Fibroblast of lung (primary cell): ENCODE measurements at regions not wholly inside any gene's neighbourhood (a gene's known extent, or its start where the extent isn't known, plus 50 kb on each side); places are given as distances from the start of the nearest gene placed in this dataset.
A peak's percentile ranks its signal among the peaks of the same experiment; 100 is the strongest.

ENCODE experiments used
- DNase-seq, 2 donors: peaks; one replicate each; pipeline versions ENCODE4 v3.0.0 to v3.0.0-alpha.2; 2010; ENCODE audit warnings: low read depth in 2 of 2
- H2AFZ ChIP-seq: 2 replicates; pipeline ENCODE4 v1.5.1; 2012; ENCODE audit warnings: low read length, control low read depth, inconsistent platforms
- H3K27ac ChIP-seq: 2 replicates; pipeline ENCODE4 v1.5.1; 2011; ENCODE audit warnings: low read length, control low read depth; ENCODE audit not compliant: insufficient read depth
- H3K27me3 ChIP-seq: 2 replicates; pipeline ENCODE4 v1.5.1; 2011; ENCODE audit warnings: mild to moderate bottlenecking, low read length; ENCODE audit not compliant: control insufficient read depth, insufficient read depth
- H3K36me3 ChIP-seq: 2 replicates; pipeline ENCODE4 v1.5.1; 2011; ENCODE audit warnings: low read length; ENCODE audit not compliant: control insufficient read depth, insufficient read depth
- H3K4me1 ChIP-seq: 2 replicates; pipeline ENCODE4 v1.5.1; 2011; ENCODE audit warnings: low read length; ENCODE audit not compliant: control insufficient read depth, insufficient read depth; ENCODE audit errors: extremely low read depth
- H3K4me2 ChIP-seq: 2 replicates; pipeline ENCODE4 v1.5.1; 2011; ENCODE audit warnings: low read length, control low read depth; ENCODE audit not compliant: insufficient read depth; ENCODE audit errors: extremely low read depth
- H3K4me3 ChIP-seq, 4 experiments: fragments of 200-600 bp in 1 of 4; sonication (generic) in 1 of 4; replicated peaks in 1 of 4; 2 replicates each; pipeline ENCODE4 v1.5.1; 2011 to 2016; ENCODE audit warnings: low read length in 4 of 4, low read depth in 3 of 4, mild to moderate bottlenecking in 3 of 4, control low read depth in 2 of 4, inconsistent platforms in 1 of 4, mixed read lengths in 1 of 4; ENCODE audit not compliant: insufficient read depth in 1 of 4; ENCODE audit errors: control extremely low read depth in 1 of 4
- H3K79me2 ChIP-seq: 2 replicates; pipeline ENCODE4 v1.5.1; 2012; ENCODE audit warnings: mild to moderate bottlenecking, low read length, inconsistent platforms; ENCODE audit not compliant: control insufficient read depth, insufficient read depth
- H3K9ac ChIP-seq: 2 replicates; pipeline ENCODE4 v1.5.1; 2011; ENCODE audit warnings: mild to moderate bottlenecking, low read length, control low read depth; ENCODE audit not compliant: insufficient read depth
- H3K9me3 ChIP-seq: 2 replicates; pipeline ENCODE4 v1.5.1; 2012; ENCODE audit warnings: low read depth, low read length; ENCODE audit not compliant: control insufficient read depth, insufficient read depth
- H4K20me1 ChIP-seq: 2 replicates; pipeline ENCODE4 v1.5.1; 2011; ENCODE audit warnings: low read length; ENCODE audit not compliant: control insufficient read depth, insufficient read depth; ENCODE audit errors: extremely low read depth
- EZH2 ChIP-seq: IDR thresholded peaks from 2 replicates; pipeline ENCODE4 v1.5.1; 2012; ENCODE audit warnings: low read length, control low read depth, mild to moderate bottlenecking; ENCODE audit errors: missing control alignments
- TF ChIP-seq, protein P1 (sequence below), 2 donors: IDR thresholded peaks in 1 of 2; conservative IDR thresholded peaks in 1 of 2; 1 replicate in 1 of 2; 2 replicates in 1 of 2; pipeline ENCODE4 v1.5.1; 2011 to 2012; ENCODE audit warnings: low read length in 2 of 2, control low read depth in 1 of 2, inconsistent platforms in 1 of 2, low read depth in 1 of 2, mild to moderate bottlenecking in 1 of 2

DNA sequence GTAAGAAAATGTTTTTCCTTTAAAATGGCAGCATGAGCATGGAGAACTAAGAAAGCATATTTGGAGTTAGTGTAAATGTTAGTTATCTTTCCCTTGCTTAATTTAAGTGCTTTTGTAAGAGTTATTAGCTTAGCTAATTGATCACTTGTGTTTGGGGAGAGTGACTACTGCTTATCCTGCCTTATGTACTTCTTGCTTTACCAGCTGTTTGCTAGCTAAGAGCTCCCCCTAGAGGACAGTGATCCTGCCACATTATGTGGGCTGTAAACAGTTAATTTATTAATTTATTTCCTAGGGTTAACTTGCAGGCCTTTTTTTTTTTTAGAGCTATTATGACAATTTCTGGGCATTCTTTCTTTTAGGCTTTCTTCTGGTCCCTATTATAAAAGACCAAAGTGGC lies 435.8 kb downstream of the MAGEB5 start:
- no peak for TF ChIP-seq EZH2
- TF ChIP-seq, protein P1, sequence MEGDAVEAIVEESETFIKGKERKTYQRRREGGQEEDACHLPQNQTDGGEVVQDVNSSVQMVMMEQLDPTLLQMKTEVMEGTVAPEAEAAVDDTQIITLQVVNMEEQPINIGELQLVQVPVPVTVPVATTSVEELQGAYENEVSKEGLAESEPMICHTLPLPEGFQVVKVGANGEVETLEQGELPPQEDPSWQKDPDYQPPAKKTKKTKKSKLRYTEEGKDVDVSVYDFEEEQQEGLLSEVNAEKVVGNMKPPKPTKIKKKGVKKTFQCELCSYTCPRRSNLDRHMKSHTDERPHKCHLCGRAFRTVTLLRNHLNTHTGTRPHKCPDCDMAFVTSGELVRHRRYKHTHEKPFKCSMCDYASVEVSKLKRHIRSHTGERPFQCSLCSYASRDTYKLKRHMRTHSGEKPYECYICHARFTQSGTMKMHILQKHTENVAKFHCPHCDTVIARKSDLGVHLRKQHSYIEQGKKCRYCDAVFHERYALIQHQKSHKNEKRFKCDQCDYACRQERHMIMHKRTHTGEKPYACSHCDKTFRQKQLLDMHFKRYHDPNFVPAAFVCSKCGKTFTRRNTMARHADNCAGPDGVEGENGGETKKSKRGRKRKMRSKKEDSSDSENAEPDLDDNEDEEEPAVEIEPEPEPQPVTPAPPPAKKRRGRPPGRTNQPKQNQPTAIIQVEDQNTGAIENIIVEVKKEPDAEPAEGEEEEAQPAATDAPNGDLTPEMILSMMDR (conservative IDR thresholded peaks at IDR 0.05 in 1 of 2, IDR thresholded peaks at IDR 0.05 in 1 of 2; ENCODE audit: low read depth in 1 of 2, low read length in 2 of 2): peak in 1 of 2 donors; percentile 3

DNA sequence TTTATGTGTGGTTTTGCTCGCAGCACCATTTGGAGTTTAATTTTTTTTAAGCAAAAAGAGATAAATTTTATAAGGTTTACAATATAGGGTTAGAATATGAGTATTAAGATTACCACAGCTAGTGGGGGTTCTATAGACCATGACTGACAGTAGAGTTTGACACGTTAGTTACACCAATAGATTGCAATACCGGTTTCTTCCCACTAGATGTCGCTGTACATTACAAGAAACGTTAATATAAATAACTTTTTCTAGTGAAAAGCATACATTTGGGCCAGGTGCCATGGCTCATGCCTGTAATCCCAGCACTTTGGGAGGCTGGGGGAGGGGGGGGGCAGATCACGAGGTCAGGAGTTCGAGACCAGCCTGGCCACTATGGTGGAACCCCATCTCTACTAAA lies 433.6 kb downstream of the MAGEB5 start:
- Histone ChIP-seq H3K4me1 (no peaks in the 10 kb centered on the region), H3K4me3 (no peak overlapping the region), H3K9ac (no peak overlapping the region), H4K20me1 (no peaks in the 10 kb centered on the region), H3K27me3 (no peaks in the 10 kb centered on the region), H3K36me3 (no peaks in the 10 kb centered on the region), H3K4me2 (no peak overlapping the region), H3K9me3 (no peaks in the 10 kb centered on the region), H3K79me2 (no peaks in the 10 kb centered on the region), H3K27ac (no peak overlapping the region), H2AFZ (no peak overlapping the region)
- peak in 1 of 2 donors; percentile 28 for DNase-seq
- TF ChIP-seq, protein P1 (conservative IDR thresholded peaks at IDR 0.05 in 1 of 2, IDR thresholded peaks at IDR 0.05 in 1 of 2; ENCODE audit: low read depth in 1 of 2, low read length in 2 of 2): peak in 1 of 2 donors; percentile 46
- TF ChIP-seq EZH2: no peak

More for the DNA sequence above, 435.8 kb downstream of the MAGEB5 start:
- Histone ChIP-seq H3K9me3 (no peaks in the 10 kb centered on the region), H3K27me3 (no peaks in the 10 kb centered on the region), H3K4me2 (no peak overlapping the region), H3K36me3 (no peaks in the 10 kb centered on the region), H3K4me1 (no peaks in the 10 kb centered on the region), H4K20me1 (no peaks in the 10 kb centered on the region), H3K27ac (no peak overlapping the region), H3K4me3 (no peak overlapping the region), H3K9ac (no peak overlapping the region), H3K79me2 (no peaks in the 10 kb centered on the region), H2AFZ (no peak overlapping the region)
- DNase-seq: no peak

DNA sequence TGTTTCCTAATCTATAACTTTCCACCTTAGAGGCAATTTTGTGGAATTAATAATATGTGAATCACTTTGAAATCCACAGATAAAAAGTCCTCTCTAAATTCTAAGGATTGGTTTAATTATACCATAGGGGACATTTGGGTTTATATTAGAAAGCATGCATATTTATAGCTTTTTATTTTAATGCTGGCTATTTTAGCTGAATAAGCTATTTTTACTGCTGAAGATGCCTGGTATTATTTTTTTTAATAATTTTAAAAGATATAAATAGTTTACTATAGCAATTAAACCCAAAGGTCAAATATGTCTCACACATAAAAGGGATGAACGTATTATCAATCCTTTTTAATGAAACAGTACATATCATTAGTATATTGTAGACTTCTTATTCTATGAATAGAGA lies 415.4 kb downstream of the MAGEB5 start:
- H3K36me3 ChIP-seq: no peaks in the 10 kb centered on the region
- H3K27me3 ChIP-seq: no peaks in the 10 kb centered on the region
- H3K4me2 ChIP-seq: no peak overlapping the region
- H3K79me2 ChIP-seq: no peaks in the 10 kb centered on the region
- no peak for DNase-seq
- no peak overlapping the region for H2AFZ ChIP-seq
- H3K4me3 ChIP-seq: no peak overlapping the region
- no peaks in the 10 kb centered on the region for H3K9me3 ChIP-seq
- H4K20me1 ChIP-seq: no peaks in the 10 kb centered on the region
- no peak overlapping the region for H3K9ac ChIP-seq
- no peak overlapping the region for H3K27ac ChIP-seq
- TF ChIP-seq, protein P1 (conservative IDR thresholded peaks at IDR 0.05 in 1 of 2, IDR thresholded peaks at IDR 0.05 in 1 of 2; ENCODE audit: low read depth in 1 of 2, low read length in 2 of 2): no peak
- no peak for TF ChIP-seq EZH2
- H3K4me1 ChIP-seq: no peaks in the 10 kb centered on the region
